ENCODE measurements at regions not wholly inside any gene's neighbourhood (a gene's known extent, or its start where the extent isn't known, plus 50 kb on each side); places are given as distances from the start of the nearest gene placed in this dataset.
A peak's percentile ranks its signal among the peaks of the same experiment; 100 is the strongest.

- ATAC-seq (no peak), DNase-seq (no peak)
- intact Hi-C loops (cut with DNase I, micrococcal nuclease) = no loop called here
Observed at GRCh38 chr11:130720232-130721022, 195.9 kb downstream of the SNX19 start.

DNA sequence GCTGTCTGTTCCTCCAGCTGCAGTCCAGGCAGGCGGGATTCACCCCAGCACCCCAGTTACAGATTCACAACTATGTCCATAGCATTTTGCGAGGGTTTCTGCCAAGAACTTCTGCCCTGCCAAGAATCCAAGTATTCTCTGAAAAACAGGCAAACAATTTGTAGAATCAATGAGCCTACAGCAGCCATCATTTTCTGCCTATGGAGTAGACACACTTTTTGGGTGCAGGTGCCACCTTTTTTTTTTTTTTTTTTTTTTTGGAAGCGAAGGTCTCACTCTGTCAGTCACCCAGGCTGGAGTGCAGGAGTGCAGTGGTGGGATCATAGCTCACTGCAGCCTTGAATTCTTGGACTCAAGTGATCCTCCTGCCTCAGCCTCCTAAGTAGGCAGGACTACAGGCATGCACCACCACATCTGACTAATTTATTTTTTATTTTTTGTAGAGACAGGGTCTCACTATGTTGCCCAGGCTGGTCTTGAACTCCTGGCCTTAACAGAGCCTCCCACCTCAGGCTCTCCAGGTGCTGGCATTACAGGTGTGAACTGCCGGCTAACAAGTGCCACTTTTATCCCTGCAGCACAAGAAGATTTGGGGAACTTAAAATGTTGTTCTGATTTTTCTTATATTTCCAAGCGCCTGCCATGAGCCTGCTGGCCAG lies 195.1 kb downstream of the SNX19 start:
- no peak for ATAC-seq
- intact Hi-C loops (cut with DNase I, micrococcal nuclease) = no loop called here
- no peak for DNase-seq

- ATAC-seq = no peak
- intact Hi-C loops (cut with DNase I, micrococcal nuclease) = no loop called here
Observed at GRCh38 chr11:130721736-130722135, 194.5 kb downstream of the SNX19 start.

GRCh38 chr11:130722401-130722800 lies 193.9 kb downstream of the SNX19 start:
- intact Hi-C loops (cut with DNase I, micrococcal nuclease) = no loop called here
- no peak for DNase-seq
- no peak for ATAC-seq

More at GRCh38 chr11:130721736-130722135, 194.5 kb downstream of the SNX19 start:
- DNase-seq = no peak

DNA sequence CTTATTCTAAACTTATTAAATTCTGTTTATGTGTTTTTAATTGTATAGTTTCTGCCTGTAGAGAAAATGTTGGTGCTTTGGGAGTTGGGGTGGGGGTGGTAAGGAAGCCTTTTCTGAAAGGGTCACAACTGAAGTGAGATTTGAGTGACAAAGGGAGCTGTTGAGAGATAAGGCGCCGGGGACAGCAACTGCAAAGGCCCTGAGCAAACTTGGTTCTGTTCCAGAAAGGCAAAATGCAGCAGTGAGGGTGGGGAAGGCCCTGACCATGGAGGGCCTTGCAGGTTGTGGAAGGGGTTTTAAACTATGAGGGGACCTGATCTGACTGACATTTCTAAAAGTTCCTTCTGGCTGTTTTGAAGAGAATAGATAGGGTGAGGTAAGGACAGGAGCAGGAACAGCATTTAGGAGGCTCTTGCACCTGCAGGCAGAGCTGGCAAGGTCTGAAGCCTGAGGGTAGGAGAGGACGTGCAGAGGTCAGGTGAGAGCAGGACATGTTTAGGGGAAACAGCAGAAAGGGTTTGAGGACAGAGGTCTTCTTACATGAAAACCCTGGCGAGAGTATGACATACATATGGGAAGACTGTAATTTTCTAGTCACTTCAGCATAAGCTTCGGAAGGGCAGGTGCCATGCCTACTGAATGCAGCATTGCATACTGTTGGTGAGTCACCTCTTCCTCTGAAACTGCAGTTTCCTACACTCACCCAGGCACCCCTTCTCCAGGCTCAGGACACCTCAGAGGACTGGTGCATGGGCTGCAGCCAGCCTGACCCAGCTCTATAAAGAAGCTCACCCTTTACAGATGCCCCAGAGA lies 190.7 kb downstream of the SNX19 start:
- ATAC-seq (no peak), DNase-seq (no peak)
- intact Hi-C loops (cut with DNase I, micrococcal nuclease) = no loop called here

DNA sequence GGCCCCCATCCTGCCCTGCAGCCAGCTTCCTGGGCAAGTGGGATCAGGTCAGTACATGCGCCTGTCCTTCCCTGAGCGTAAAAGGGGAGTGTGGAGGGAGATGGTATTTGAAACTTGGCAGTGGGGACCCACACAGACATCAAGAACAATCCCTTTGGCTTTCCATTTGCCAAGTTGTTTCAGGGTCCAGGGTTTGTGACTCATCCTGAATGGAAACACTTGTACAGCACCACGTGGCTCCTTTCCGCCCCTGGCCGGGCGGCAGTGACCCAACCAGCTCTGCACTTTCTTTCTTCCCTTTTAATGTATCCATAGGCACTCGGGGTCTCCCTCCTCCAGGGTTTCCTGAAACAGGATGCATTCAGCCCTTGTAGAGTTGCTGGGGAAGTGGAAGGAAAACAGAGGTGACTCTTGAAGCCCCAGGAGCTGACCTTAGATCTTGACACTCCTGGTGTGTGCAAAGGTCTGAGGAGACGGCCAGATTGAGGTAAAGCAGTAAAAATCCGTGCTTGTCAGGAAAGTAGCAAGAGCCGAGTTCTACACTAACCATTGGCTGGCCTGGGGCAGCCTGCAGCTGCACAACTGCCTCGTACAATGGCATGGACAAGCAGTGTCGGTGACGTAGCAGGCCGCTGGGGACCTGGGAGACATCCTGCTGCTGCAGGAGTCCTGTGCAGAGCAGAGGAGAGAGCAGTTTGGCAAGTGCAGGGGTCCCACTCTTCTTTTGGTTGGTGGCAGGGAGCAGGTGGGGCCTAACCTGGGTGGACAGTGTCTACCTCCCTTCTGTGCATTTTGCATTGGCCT lies 189.8 kb downstream of the SNX19 start:
- ATAC-seq = no peak
- intact Hi-C loops (cut with DNase I, micrococcal nuclease) = no loop called here

GRCh38 chr11:130727157-130728119 lies 188.8 kb downstream of the SNX19 start:
- intact Hi-C loops (cut with DNase I, micrococcal nuclease) = no loop called here
- ATAC-seq = no peak
- DNase-seq = no peak

More for the DNA sequence above, 189.8 kb downstream of the SNX19 start:
- DNase-seq = no peak

- DNase-seq = no peak
- no peak for ATAC-seq
- intact Hi-C loops (cut with DNase I, micrococcal nuclease) = no loop called here
Observed at GRCh38 chr11:130728185-130729180, 187.8 kb downstream of the SNX19 start.

DNA sequence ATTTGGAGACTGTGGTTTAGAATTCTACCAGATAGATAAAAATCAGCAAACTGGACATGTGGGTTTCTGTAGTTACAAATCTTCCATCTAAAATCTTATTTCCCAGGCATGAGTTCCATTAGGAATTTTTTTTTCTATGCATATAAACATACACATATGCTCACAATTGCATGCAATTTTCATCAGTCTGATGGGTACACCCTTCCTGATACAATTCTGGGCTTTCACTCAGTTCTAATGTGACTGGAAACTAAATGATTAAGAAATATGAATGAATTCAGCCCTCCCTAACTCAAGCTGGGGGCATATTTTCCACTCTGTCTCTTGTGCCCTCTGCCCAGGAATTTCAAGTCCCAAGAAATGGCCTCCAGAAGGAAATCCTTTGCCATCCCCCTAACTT lies 187.1 kb downstream of the SNX19 start:
- intact Hi-C loops (cut with DNase I, micrococcal nuclease) = no loop called here
- ATAC-seq (no peak), DNase-seq (no peak)

DNA sequence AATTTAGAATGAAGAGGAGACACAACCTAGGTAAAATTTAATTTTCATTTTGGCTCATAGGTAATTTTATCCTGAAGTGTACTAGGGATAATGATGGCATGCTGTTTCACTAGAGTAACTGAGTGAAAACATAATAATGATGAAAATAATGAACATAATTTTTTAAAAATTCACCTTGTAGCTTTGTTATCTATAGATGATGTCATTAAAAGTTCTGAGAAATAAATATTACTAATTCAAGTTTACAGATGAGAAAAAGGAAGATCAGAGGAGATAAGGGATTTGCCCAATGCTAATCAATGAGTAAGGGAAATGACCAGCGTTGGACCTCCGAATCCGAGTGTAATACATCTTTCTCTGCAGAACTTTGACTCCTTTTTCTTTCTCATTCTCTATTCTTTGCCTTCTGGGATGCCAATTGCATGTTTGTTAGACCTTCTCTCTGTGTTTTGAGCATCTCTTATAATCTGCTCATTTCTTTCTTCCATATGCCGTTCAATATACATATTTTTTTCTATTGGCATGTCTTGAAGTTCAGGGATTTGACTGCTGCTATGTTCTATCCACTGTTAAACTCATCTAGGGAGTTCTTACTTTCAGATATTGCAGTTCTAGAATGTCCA lies 186.5 kb downstream of the SNX19 start:
- intact Hi-C loops (cut with DNase I, micrococcal nuclease) = no loop called here
- DNase-seq = no peak
- no peak for ATAC-seq

DNA sequence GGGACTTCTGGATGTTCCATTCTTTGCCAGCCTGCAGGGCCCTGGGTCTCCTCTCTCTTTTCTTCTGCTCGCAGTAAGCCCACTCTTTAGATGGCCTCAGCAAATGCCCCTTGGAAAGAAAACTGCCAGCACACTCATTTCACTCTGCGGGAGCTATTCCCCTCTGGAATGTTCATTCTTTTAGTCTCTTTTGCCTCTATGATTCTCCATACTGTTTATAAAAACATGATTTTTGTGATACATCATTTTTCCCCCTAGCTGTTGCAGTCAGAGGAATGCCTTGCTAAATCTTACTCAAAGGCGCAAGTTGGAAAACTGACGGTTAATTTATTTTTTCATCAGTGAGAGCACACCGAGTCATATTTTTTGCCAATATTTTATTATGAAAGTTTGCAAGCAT lies 184.9 kb downstream of the SNX19 start:
- no peak for DNase-seq
- no peak for ATAC-seq
- intact Hi-C loops (cut with DNase I, micrococcal nuclease) = no loop called here

- ATAC-seq (no peak), DNase-seq (no peak)
- intact Hi-C loops (cut with DNase I, micrococcal nuclease) = no loop called here
Observed at GRCh38 chr11:130732476-130732875, 183.8 kb downstream of the SNX19 start.

DNA sequence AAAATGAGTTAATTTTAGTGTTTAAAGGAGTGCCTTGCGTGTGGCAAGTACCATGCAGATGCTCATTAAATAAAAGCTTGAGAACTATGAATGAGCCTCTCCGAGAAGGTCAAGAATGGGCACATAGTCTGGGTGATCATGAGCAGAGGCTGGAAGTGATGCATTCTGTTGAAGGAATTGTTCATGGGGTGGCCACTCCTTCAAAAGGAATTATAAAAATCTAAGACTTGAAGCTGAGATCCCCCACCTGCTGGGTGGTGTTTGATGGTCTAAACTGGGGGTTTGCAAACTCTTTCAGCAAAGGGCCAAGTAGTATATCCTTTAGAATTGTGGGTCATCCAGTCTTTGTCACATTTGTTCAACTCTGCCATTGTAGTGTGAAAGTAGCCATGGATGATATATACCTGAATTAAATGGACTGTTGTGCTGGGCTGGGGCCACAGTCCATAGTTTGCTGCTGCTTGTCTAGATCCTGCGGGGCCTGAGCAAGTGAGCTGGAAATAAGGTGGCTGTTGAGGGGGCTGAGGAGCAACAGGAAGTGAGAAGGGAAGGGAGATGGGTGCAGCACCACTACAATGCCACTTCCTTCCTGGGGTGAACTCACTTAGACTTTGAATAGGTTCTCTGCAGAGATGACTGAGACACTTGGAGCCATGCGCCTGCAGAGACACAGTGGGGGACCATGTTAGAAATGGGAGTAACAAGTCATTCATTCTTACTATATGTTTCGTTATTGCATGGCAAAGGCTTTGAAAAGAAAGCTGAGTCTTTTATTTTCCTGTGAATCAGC lies 179.0 kb downstream of the SNX19 start:
- no peak for ATAC-seq
- intact Hi-C loops (cut with DNase I, micrococcal nuclease) = no loop called here
- DNase-seq = no peak

- DNase-seq = no peak
- intact Hi-C loops (cut with DNase I, micrococcal nuclease) = no loop called here
Observed at GRCh38 chr11:130737866-130738431, 178.3 kb downstream of the SNX19 start.

GRCh38 chr11:130738611-130739010 lies 177.7 kb downstream of the SNX19 start:
- DNase-seq (no peak), ATAC-seq (no peak)
- intact Hi-C loops (cut with DNase I, micrococcal nuclease) = no loop called here

More at GRCh38 chr11:130737866-130738431, 178.3 kb downstream of the SNX19 start:
- ATAC-seq = peak; percentile 46
